Mammary epithelial cell (primary cell): ENCODE measurements at regions not wholly inside any gene's neighbourhood (a gene's known extent, or its start where the extent isn't known, plus 50 kb on each side); places are given as distances from the start of the nearest gene placed in this dataset.

Experiments used
- EZH2 ChIP-seq: IDR thresholded peaks from 2 replicates; pipeline ENCODE4 v1.6.1; 2012; ENCODE audit warnings: low read length, inconsistent platforms, borderline replicate concordance
- TF ChIP-seq, protein P1 (sequence below), 2 donors: IDR thresholded peaks in 1 of 2; conservative IDR thresholded peaks in 1 of 2; 2 replicates each; pipeline ENCODE4 v1.5.1; 2011 to 2012; ENCODE audit warnings: inconsistent platforms in 2 of 2, low read length in 2 of 2, mild to moderate bottlenecking in 2 of 2, control low read depth in 1 of 2, low read depth in 1 of 2; ENCODE audit not compliant: insufficient read depth in 1 of 2; ENCODE audit errors: extremely low read depth in 1 of 2

DNA sequence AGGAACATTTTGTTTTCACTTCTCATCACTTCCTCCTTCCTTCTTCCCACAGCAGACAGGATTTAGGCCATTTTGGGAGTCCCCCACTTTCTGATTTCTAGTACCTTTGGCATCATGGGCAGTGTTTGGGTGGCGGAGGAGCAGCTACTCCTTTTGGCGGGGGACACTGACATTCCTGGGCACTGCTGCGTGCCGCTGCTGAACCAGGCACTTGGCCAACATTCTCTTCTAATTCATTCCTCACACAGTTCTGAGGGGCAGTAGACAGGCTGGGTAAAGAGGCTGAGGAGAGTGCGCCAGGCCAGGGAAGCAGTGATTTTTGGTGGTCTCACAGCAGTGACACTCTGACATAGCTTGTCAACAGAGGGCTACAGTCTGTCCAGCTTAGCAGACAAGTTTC lies 270.2 kb downstream of the LOXHD1 start:
- TF ChIP-seq, protein P1, sequence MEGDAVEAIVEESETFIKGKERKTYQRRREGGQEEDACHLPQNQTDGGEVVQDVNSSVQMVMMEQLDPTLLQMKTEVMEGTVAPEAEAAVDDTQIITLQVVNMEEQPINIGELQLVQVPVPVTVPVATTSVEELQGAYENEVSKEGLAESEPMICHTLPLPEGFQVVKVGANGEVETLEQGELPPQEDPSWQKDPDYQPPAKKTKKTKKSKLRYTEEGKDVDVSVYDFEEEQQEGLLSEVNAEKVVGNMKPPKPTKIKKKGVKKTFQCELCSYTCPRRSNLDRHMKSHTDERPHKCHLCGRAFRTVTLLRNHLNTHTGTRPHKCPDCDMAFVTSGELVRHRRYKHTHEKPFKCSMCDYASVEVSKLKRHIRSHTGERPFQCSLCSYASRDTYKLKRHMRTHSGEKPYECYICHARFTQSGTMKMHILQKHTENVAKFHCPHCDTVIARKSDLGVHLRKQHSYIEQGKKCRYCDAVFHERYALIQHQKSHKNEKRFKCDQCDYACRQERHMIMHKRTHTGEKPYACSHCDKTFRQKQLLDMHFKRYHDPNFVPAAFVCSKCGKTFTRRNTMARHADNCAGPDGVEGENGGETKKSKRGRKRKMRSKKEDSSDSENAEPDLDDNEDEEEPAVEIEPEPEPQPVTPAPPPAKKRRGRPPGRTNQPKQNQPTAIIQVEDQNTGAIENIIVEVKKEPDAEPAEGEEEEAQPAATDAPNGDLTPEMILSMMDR (conservative IDR thresholded peaks at IDR 0.05 in 1 of 2, IDR thresholded peaks at IDR 0.05 in 1 of 2; ENCODE audit: extremely low read depth in 1 of 2, insufficient read depth in 1 of 2, low read depth in 1 of 2, low read length in 2 of 2), result no peak
- TF ChIP-seq EZH2, result no peak
